B cell (primary cell): ENCODE measurements at regions not wholly inside any gene's neighbourhood (a gene's known extent, or its start where the extent isn't known, plus 50 kb on each side); places are given as distances from the start of the nearest gene placed in this dataset.

Experiments used
- CTCF ChIP-seq: fragments of 200-600 bp; IDR thresholded peaks from one replicate; pipeline ENCODE4 v1.8.0; 2022; ENCODE audit warnings: antibody characterized with exemption, mild to moderate bottlenecking
- EZH2 ChIP-seq: IDR thresholded peaks from 2 replicates; pipeline ENCODE4 v1.6.1; 2012; ENCODE audit warnings: borderline replicate concordance, low read depth, mild to moderate bottlenecking, moderate library complexity, low read length; ENCODE audit not compliant: insufficient read depth, poor library complexity, severe bottlenecking

- TF ChIP-seq CTCF (no peak), EZH2 (no peak)
Measured at GRCh38 chr6:5942591-5942990, 64.1 kb downstream of the NRN1 start.
